Stimulated activated CD8-positive, alpha-beta memory T cell treated with anti-CD3 and anti-CD28 coated beads, Interleukin-7, amount 100 ng/mL, for 4 hours (primary cell): ENCODE measurements at regions not wholly inside any gene's neighbourhood (a gene's known extent, or its start where the extent isn't known, plus 50 kb on each side); places are given as distances from the start of the nearest gene placed in this dataset.
"Not testable (repeated sequence)": the region's sequence is repeated elsewhere in the genome, so short reads cannot be mapped to it uniquely, and the experiment has no call there.

ENCODE experiments used
- DNase-seq, 2 donors: peaks; one replicate each; pipeline ENCODE4 v3.0.0-alpha.2; 2020; ENCODE audit warnings: low read depth in 2 of 2

GRCh38 chr11:79510960-79511359 lies 70.1 kb upstream of the TENM4 start:
- no peak for DNase-seq

- DNase-seq: no peak
Observed at GRCh38 chr11:79508461-79508860, 67.6 kb upstream of the TENM4 start.

GRCh38 chr11:79507706-79508105 lies 66.9 kb upstream of the TENM4 start:
- DNase-seq: no peak

- no peak for DNase-seq
Observed at GRCh38 chr11:79506734-79507344, 66.0 kb upstream of the TENM4 start.

- no peak for DNase-seq
Observed at GRCh38 chr11:79506124-79506523, 65.3 kb upstream of the TENM4 start.

GRCh38 chr11:79503028-79503427 lies 62.2 kb upstream of the TENM4 start:
- no peak for DNase-seq

GRCh38 chr11:79501707-79502106 lies 60.9 kb upstream of the TENM4 start:
- no peak for DNase-seq

GRCh38 chr11:79499929-79500328 lies 59.1 kb upstream of the TENM4 start:
- DNase-seq: not testable (repeated sequence)

- DNase-seq: no peak
Observed at GRCh38 chr11:79498667-79499066, 57.8 kb upstream of the TENM4 start.

GRCh38 chr11:79493555-79494171 lies 52.8 kb upstream of the TENM4 start:
- no peak for DNase-seq

- DNase-seq: no peak
Observed at GRCh38 chr11:79492008-79492407, 51.2 kb upstream of the TENM4 start.
